H9 (cell line): ENCODE measurements at regions not wholly inside any gene's neighbourhood (a gene's known extent, or its start where the extent isn't known, plus 50 kb on each side); places are given as distances from the start of the nearest gene placed in this dataset.

Experiments
- DNase-seq: peaks from one replicate; pipeline ENCODE4 v3.0.0-alpha.2; 2017
- H2AFZ ChIP-seq: one replicate; pipeline ENCODE4 v1.6.1; 2013; ENCODE audit warnings: mild to moderate bottlenecking, low read length, control low read depth, moderate library complexity
- H2AK5ac ChIP-seq: 2 replicates; pipeline ENCODE4 v1.6.1; 2013; ENCODE audit warnings: low read length, control low read depth, mixed read lengths; ENCODE audit not compliant: insufficient read length
- H2BK120ac ChIP-seq: one replicate; pipeline ENCODE4 v1.6.1; 2013; ENCODE audit warnings: low read depth, mild to moderate bottlenecking, low read length, control low read depth, inconsistent platforms; ENCODE audit not compliant: poor library complexity, severe bottlenecking
- H2BK12ac ChIP-seq: 2 replicates; pipeline ENCODE4 v1.6.1; 2013; ENCODE audit warnings: low read length, control low read depth, mixed read lengths, low read depth; ENCODE audit not compliant: insufficient read length
- H2BK15ac ChIP-seq: 2 replicates; pipeline ENCODE4 v1.6.1; 2013; ENCODE audit warnings: low read depth, low read length, control low read depth
- H2BK20ac ChIP-seq: one replicate; pipeline ENCODE4 v1.6.1; 2013; ENCODE audit warnings: low read depth, mild to moderate bottlenecking, low read length, control low read depth, inconsistent platforms; ENCODE audit not compliant: poor library complexity, severe bottlenecking
- H2BK5ac ChIP-seq: 2 replicates; pipeline ENCODE4 v1.6.1; 2013; ENCODE audit warnings: low read length, control low read depth, mixed read lengths; ENCODE audit not compliant: insufficient read length
- H3K14ac ChIP-seq: 2 replicates; pipeline ENCODE4 v1.6.1; 2013; ENCODE audit warnings: low read length, control low read depth; ENCODE audit not compliant: insufficient read depth
- H3K18ac ChIP-seq: 2 replicates; pipeline ENCODE4 v1.6.1; 2013; ENCODE audit warnings: low read depth, mild to moderate bottlenecking, mixed read lengths, low read length, control low read depth; ENCODE audit not compliant: insufficient read length
- H3K23ac ChIP-seq: 2 replicates; pipeline ENCODE4 v1.6.1; 2013; ENCODE audit warnings: low read length, control low read depth, mixed read lengths, low read depth; ENCODE audit not compliant: insufficient read length
- H3K23me2 ChIP-seq: 2 replicates; pipeline ENCODE4 v1.6.1; 2013; ENCODE audit warnings: low read depth, mild to moderate bottlenecking, mixed read lengths, low read length, control low read depth; ENCODE audit not compliant: insufficient read length, poor library complexity, severe bottlenecking
- H3K27ac ChIP-seq: 2 replicates; pipeline ENCODE4 v1.5.1; 2013; ENCODE audit warnings: low read length, control low read depth, mixed read lengths, low read depth; ENCODE audit not compliant: insufficient read length
- H3K27me3 ChIP-seq: 2 replicates; pipeline ENCODE4 v1.6.1; 2013; ENCODE audit warnings: low read length, control low read depth, inconsistent platforms; ENCODE audit not compliant: insufficient read depth
- H3K4ac ChIP-seq: 2 replicates; pipeline ENCODE4 v1.6.1; 2013; ENCODE audit warnings: low read depth, mild to moderate bottlenecking, control low read depth, inconsistent platforms, low read length, moderate library complexity
- H3K4me1 ChIP-seq: 2 replicates; pipeline ENCODE4 v1.6.1; 2013; ENCODE audit warnings: low read length, control low read depth, inconsistent platforms; ENCODE audit not compliant: insufficient read depth
- H3K4me2 ChIP-seq: 2 replicates; pipeline ENCODE4 v1.6.1; 2013; ENCODE audit warnings: low read length, control low read depth, mixed read lengths; ENCODE audit not compliant: insufficient read length, insufficient read depth
- H3K56ac ChIP-seq: 2 replicates; pipeline ENCODE4 v1.6.1; 2013; ENCODE audit warnings: low read depth, mild to moderate bottlenecking, mixed read lengths, low read length, control low read depth; ENCODE audit not compliant: insufficient read length
- H3K79me1 ChIP-seq: 2 replicates; pipeline ENCODE4 v1.6.1; 2013; ENCODE audit warnings: low read depth, mild to moderate bottlenecking, moderate library complexity, low read length, control low read depth, inconsistent platforms; ENCODE audit not compliant: insufficient read depth, poor library complexity, severe bottlenecking
- H3K79me2 ChIP-seq: 2 replicates; pipeline ENCODE4 v1.6.1; 2013; ENCODE audit warnings: low read length, control low read depth, inconsistent platforms; ENCODE audit not compliant: insufficient read depth
- H3K9ac ChIP-seq: 2 replicates; pipeline ENCODE4 v1.6.1; 2013; ENCODE audit warnings: low read length, control low read depth, mixed read lengths; ENCODE audit not compliant: insufficient read length; ENCODE audit errors: extremely low read depth
- H3K9me3 ChIP-seq: one replicate; pipeline ENCODE4 v1.6.1; 2013; ENCODE audit warnings: low read depth, low read length, inconsistent platforms; ENCODE audit not compliant: control insufficient read depth
- H3T11ph ChIP-seq: one replicate; pipeline ENCODE4 v1.6.1; 2013; ENCODE audit warnings: mild to moderate bottlenecking, low read length, control low read depth, inconsistent platforms
- H4K20me1 ChIP-seq: one replicate; pipeline ENCODE4 v1.6.1; 2013; ENCODE audit not compliant: control insufficient read depth, insufficient read length, insufficient read depth
- H4K5ac ChIP-seq: 2 replicates; pipeline ENCODE4 v1.6.1; 2013; ENCODE audit warnings: low read depth, mild to moderate bottlenecking, mixed read lengths, low read length, control low read depth; ENCODE audit not compliant: insufficient read length
- H4K8ac ChIP-seq: replicated peaks from 2 replicates; pipeline ENCODE4 v1.6.1; 2013; ENCODE audit warnings: low read length, control low read depth, mixed read lengths, low read depth; ENCODE audit not compliant: insufficient read length
- H4K91ac ChIP-seq: 2 replicates; pipeline ENCODE4 v1.6.1; 2013; ENCODE audit warnings: low read depth, mild to moderate bottlenecking, moderate library complexity, mixed read lengths, low read length, control low read depth; ENCODE audit not compliant: insufficient read length
- H3K27ac Mint-ChIP-seq, 3 experiments: 2 replicates in 2 of 3; 3 replicates in 1 of 3; pipeline ENCODE4 v1.8.0; 2020 to 2021; ENCODE audit warnings: mixed read lengths in 3 of 3, mild to moderate bottlenecking in 1 of 3, moderate library complexity in 1 of 3
- H3K27me3 Mint-ChIP-seq: 2 replicates; pipeline ENCODE4 v1.8.0; 2021; ENCODE audit warnings: low read depth, mild to moderate bottlenecking, moderate library complexity, mixed read lengths
- H3K36me3 Mint-ChIP-seq, 3 experiments: 2 replicates in 2 of 3; 3 replicates in 1 of 3; pipeline ENCODE4 v1.8.0; 2020 to 2021; ENCODE audit warnings: low read depth in 3 of 3, mixed read lengths in 3 of 3; ENCODE audit not compliant: insufficient read depth in 1 of 3
- H3K4me1 Mint-ChIP-seq, 2 experiments: 2 replicates each; pipeline ENCODE4 v1.8.0; 2020; ENCODE audit warnings: mixed read lengths in 2 of 2
- H3K4me3 Mint-ChIP-seq, 2 experiments: 2 replicates in 1 of 2; 3 replicates in 1 of 2; pipeline ENCODE4 v1.8.0; 2020 to 2021; ENCODE audit warnings: mild to moderate bottlenecking in 2 of 2, mixed read lengths in 2 of 2, moderate library complexity in 1 of 2
- H3K9me3 Mint-ChIP-seq, 2 experiments: 2 replicates in 1 of 2; 3 replicates in 1 of 2; pipeline ENCODE4 v1.8.0; 2020; ENCODE audit warnings: mild to moderate bottlenecking in 2 of 2, mixed read lengths in 2 of 2, moderate library complexity in 1 of 2
- WGBS: extraction: QIAGEN DNeasy Blood & Tissue Kit; methylation state at CpG from one replicate; pipeline ENCODE4 v1.1.7; 2013; ENCODE audit warnings: missing lambda C conversion rate, low lambda C conversion rate, mixed read lengths; ENCODE audit not compliant: insufficient read length; ENCODE audit errors: extremely low coverage; 5-methylcytosine and 5-hydroxymethylcytosine counted together
- TF ChIP-seq, protein P1 (sequence below): fragments of 200-600 bp; sonication (generic); conservative IDR thresholded peaks from 3 replicates; pipeline ENCODE4 v1.8.0; 2021; ENCODE audit warnings: antibody characterized with exemption, mild to moderate bottlenecking

DNA sequence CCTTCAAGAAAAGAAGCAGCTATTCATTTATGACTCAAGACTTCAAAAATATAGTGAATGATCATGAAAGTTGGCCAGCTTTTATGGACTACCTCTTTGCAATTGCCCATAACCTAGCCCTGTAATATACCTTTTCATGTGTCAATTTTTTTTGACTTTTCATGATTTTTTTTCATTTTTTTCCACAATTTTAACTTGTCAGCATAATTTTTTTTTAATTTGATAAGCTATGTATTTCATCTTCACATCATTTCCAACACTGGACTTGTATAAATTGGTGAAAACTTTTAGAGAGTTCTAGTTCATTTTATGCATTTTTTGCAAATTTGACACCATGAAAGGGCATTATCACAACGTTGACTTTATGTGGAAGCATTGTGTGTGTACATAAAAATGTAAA lies 220.8 kb upstream of the NFE2L3 start:
- WGBS: no CpG with 5 or more reads among the region's 1 CpG
- peaks cover 7 to 8% of the 10 kb centered on the region in 2 experiments for H3K4me1 Mint-ChIP-seq
- H3K79me1 ChIP-seq: no peaks in the 10 kb centered on the region

More for the DNA sequence above, 220.8 kb upstream of the NFE2L3 start:
- Histone ChIP-seq H2AFZ (no peak overlapping the region), H2AK5ac (no peak overlapping the region), H4K20me1 (no peaks in the 10 kb centered on the region), H3K23ac (no peak overlapping the region), H3T11ph (no peak overlapping the region), H3K23me2 (no peaks in the 10 kb centered on the region), H3K9ac (no peak overlapping the region), H3K79me2 (no peaks in the 10 kb centered on the region), H2BK15ac (no peak overlapping the region), H3K56ac (no peak overlapping the region), H2BK5ac (no peak overlapping the region), H4K8ac (no peak overlapping the region), H2BK20ac (no peak overlapping the region), H3K4ac (no peak overlapping the region), H3K27ac (no peak overlapping the region), H2BK12ac (no peak overlapping the region), H4K5ac (no peak overlapping the region), H3K27me3 (no peaks in the 10 kb centered on the region), H3K14ac (no peak overlapping the region), H2BK120ac (no peak overlapping the region), H3K4me1 (no peaks in the 10 kb centered on the region; the same call in 1 of the 2 replicates), H3K4me2 (no peak overlapping the region), H4K91ac (no peak overlapping the region), H3K18ac (no peak overlapping the region), H3K9me3 (no peaks in the 10 kb centered on the region)
- TF ChIP-seq, protein P1, sequence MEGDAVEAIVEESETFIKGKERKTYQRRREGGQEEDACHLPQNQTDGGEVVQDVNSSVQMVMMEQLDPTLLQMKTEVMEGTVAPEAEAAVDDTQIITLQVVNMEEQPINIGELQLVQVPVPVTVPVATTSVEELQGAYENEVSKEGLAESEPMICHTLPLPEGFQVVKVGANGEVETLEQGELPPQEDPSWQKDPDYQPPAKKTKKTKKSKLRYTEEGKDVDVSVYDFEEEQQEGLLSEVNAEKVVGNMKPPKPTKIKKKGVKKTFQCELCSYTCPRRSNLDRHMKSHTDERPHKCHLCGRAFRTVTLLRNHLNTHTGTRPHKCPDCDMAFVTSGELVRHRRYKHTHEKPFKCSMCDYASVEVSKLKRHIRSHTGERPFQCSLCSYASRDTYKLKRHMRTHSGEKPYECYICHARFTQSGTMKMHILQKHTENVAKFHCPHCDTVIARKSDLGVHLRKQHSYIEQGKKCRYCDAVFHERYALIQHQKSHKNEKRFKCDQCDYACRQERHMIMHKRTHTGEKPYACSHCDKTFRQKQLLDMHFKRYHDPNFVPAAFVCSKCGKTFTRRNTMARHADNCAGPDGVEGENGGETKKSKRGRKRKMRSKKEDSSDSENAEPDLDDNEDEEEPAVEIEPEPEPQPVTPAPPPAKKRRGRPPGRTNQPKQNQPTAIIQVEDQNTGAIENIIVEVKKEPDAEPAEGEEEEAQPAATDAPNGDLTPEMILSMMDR: no peak
- Mint-ChIP-seq H3K36me3 (peaks cover 5 to 23% (median 7%) of the 10 kb centered on the region in 3 experiments; a peak in 5 of 7 replicates), H3K27ac (no peak overlapping the region), H3K4me3 (no peak overlapping the region), H3K27me3 (peaks cover 7% of the 10 kb centered on the region), H3K9me3 (peaks cover 24 to 25% of the 10 kb centered on the region in 2 experiments)
- DNase-seq: no peak
